HepG2 (cell line): ENCODE measurements at regions not wholly inside any gene's neighbourhood (a gene's known extent, or its start where the extent isn't known, plus 50 kb on each side); places are given as distances from the start of the nearest gene placed in this dataset.

Experiments used
- BHLHE40 ChIP-seq: IDR thresholded peaks from 2 replicates; pipeline ENCODE4 v1.6.1; 2011; ENCODE audit warnings: low read length, improper control_type of control experiment
- CBFB ChIP-seq: sonication (generic); formaldehyde crosslinking; IDR thresholded peaks from 2 replicates; pipeline ENCODE4 v1.4.0; 2020; ENCODE audit warnings: missing genetic modification reagents
- HNRNPUL1 ChIP-seq: fragments of 200-400 bp; formaldehyde crosslinking; IDR thresholded peaks from 2 replicates; pipeline ENCODE4 v1.6.1; 2017; ENCODE audit warnings: low read depth, mild to moderate bottlenecking, low read length, moderate library complexity
- MTA1 ChIP-seq: sonication (generic); formaldehyde crosslinking; IDR thresholded peaks from 2 replicates; pipeline ENCODE4 v1.4.0; 2020; ENCODE audit warnings: missing genetic modification reagents, mild to moderate bottlenecking, borderline replicate concordance
- NR2C2 ChIP-seq: sonication (generic); formaldehyde crosslinking; IDR thresholded peaks from 2 replicates; pipeline ENCODE4 v1.4.0; 2020; ENCODE audit warnings: missing genetic modification reagents, mild to moderate bottlenecking, moderate library complexity, borderline replicate concordance
- PCBP1 ChIP-seq: fragments of 200-400 bp; formaldehyde crosslinking; IDR thresholded peaks from 2 replicates; pipeline ENCODE4 v1.6.1; 2017; ENCODE audit warnings: mild to moderate bottlenecking, low read depth, low read length, borderline replicate concordance
- POLR2AphosphoS5 ChIP-seq: IDR thresholded peaks from 2 replicates; pipeline ENCODE4 v1.6.1; 2012; ENCODE audit warnings: low read depth, low read length
- RCOR2 ChIP-seq: IDR thresholded peaks from 2 replicates; pipeline ENCODE4 v1.6.1; 2016; ENCODE audit warnings: missing biosample characterization, missing genetic modification reagents
- ZNF615 ChIP-seq: sonication (generic); formaldehyde crosslinking; IDR thresholded peaks from 2 replicates; pipeline ENCODE4 v1.5.0; 2020; ENCODE audit warnings: mild to moderate bottlenecking, missing genetic modification reagents, borderline replicate concordance
- TF ChIP-seq, protein P1 (sequence below): sonication (generic); formaldehyde crosslinking; IDR thresholded peaks from 2 replicates; pipeline ENCODE4 v1.5.1; 2020; ENCODE audit warnings: missing genetic modification reagents, mild to moderate bottlenecking, borderline replicate concordance
- TF ChIP-seq, protein P2 (sequence below): sonication (generic); formaldehyde crosslinking; IDR thresholded peaks from 2 replicates; pipeline ENCODE4 v1.8.1; 2023; ENCODE audit warnings: mild to moderate bottlenecking, missing genetic modification reagents

DNA sequence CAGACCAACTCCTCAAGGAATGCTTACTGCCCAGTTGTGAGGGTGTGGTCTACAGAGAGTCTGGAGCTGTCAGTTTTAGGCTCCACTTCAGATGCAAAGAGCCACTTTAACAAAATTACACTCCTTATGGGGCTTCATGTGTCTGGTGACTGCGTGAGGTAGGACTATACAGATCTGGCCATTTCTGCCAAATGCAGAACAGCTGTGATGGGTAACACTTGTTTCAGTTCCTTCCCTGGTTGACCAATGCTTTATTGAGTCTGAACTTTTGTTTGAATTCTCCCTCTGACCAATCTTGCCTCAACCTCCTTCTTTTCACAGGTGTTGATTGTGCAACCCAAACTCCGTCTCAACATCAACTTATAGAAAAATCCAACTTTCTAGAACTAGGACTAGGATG, 181.2 kb downstream of the OMA1 start:
- TF ChIP-seq, protein P1, sequence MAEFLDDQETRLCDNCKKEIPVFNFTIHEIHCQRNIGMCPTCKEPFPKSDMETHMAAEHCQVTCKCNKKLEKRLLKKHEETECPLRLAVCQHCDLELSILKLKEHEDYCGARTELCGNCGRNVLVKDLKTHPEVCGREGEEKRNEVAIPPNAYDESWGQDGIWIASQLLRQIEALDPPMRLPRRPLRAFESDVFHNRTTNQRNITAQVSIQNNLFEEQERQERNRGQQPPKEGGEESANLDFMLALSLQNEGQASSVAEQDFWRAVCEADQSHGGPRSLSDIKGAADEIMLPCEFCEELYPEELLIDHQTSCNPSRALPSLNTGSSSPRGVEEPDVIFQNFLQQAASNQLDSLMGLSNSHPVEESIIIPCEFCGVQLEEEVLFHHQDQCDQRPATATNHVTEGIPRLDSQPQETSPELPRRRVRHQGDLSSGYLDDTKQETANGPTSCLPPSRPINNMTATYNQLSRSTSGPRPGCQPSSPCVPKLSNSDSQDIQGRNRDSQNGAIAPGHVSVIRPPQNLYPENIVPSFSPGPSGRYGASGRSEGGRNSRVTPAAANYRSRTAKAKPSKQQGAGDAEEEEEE, result no peak
- no peak for TF ChIP-seq HNRNPUL1
- no peak for TF ChIP-seq BHLHE40
- no peak for TF ChIP-seq POLR2AphosphoS5
- no peak for TF ChIP-seq RCOR2
- TF ChIP-seq PCBP1, result no peak
- no peak for TF ChIP-seq CBFB (CRISPR knock-in tag)
- no peak for TF ChIP-seq ZNF615 (CRISPR knock-in tag)
- TF ChIP-seq MTA1 (CRISPR knock-in tag), result no peak
- TF ChIP-seq NR2C2 (CRISPR knock-in tag), result no peak
- TF ChIP-seq, protein P2, sequence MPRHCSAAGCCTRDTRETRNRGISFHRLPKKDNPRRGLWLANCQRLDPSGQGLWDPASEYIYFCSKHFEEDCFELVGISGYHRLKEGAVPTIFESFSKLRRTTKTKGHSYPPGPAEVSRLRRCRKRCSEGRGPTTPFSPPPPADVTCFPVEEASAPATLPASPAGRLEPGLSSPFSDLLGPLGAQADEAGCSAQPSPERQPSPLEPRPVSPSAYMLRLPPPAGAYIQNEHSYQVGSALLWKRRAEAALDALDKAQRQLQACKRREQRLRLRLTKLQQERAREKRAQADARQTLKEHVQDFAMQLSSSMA, result no peak
